GM21737 (cell line): ENCODE measurements at regions not wholly inside any gene's neighbourhood (a gene's known extent, or its start where the extent isn't known, plus 50 kb on each side); places are given as distances from the start of the nearest gene placed in this dataset.

ENCODE experiments used
- ATAC-seq: cut with Tn5 transposase; IDR thresholded peaks from one replicate; pipeline ENCODE4 v1.9.1; 2021; ENCODE audit warnings: mild to moderate bottlenecking, moderate library complexity; ENCODE audit not compliant: unreplicated experiment

GRCh38 chr13:50691681-50692263 is 151.7 kb downstream of the DLEU7 start:
- ATAC-seq = no peak

GRCh38 chr13:50692396-50692915 is 151.0 kb downstream of the DLEU7 start:
- no peak for ATAC-seq

GRCh38 chr13:50693727-50694126 is 149.8 kb downstream of the DLEU7 start:
- no peak for ATAC-seq

- no peak for ATAC-seq
Observed at GRCh38 chr13:50697746-50698539, 145.5 kb downstream of the DLEU7 start.

- no peak for ATAC-seq
Observed at GRCh38 chr13:50699874-50700663, 143.4 kb downstream of the DLEU7 start.

- no peak for ATAC-seq
Observed at GRCh38 chr13:50700664-50701305, 142.7 kb downstream of the DLEU7 start.

GRCh38 chr13:50701469-50701868 is 142.0 kb downstream of the DLEU7 start:
- ATAC-seq = no peak

GRCh38 chr13:50706505-50706904 is 137.0 kb downstream of the DLEU7 start:
- ATAC-seq = no peak

GRCh38 chr13:50707628-50708027 is 135.9 kb downstream of the DLEU7 start:
- ATAC-seq = no peak

- ATAC-seq = no peak
Observed at GRCh38 chr13:50708461-50708860, 135.0 kb downstream of the DLEU7 start.

GRCh38 chr13:50709058-50709457 is 134.4 kb downstream of the DLEU7 start:
- ATAC-seq = no peak

GRCh38 chr13:50711131-50711815 is 132.2 kb downstream of the DLEU7 start:
- ATAC-seq = no peak

GRCh38 chr13:50711996-50712395 is 131.5 kb downstream of the DLEU7 start:
- no peak for ATAC-seq

GRCh38 chr13:50712456-50712855 is 131.0 kb downstream of the DLEU7 start:
- no peak for ATAC-seq

GRCh38 chr13:50712881-50713280 is 130.6 kb downstream of the DLEU7 start:
- ATAC-seq = no peak

- ATAC-seq = peak; percentile 75
Observed at GRCh38 chr13:50713523-50714248, 129.8 kb downstream of the DLEU7 start.

- no peak for ATAC-seq
Observed at GRCh38 chr13:50714891-50715290, 128.6 kb downstream of the DLEU7 start.

GRCh38 chr13:50715402-50716146 is 127.9 kb downstream of the DLEU7 start:
- ATAC-seq = no peak
